GM12875 (cell line): ENCODE measurements at regions not wholly inside any gene's neighbourhood (a gene's known extent, or its start where the extent isn't known, plus 50 kb on each side); places are given as distances from the start of the nearest gene placed in this dataset.

Experiments
- H3K4me3 ChIP-seq: one replicate; pipeline ENCODE4 v1.5.1; 2011; ENCODE audit warnings: low read depth, low read length, control low read depth
- CTCF ChIP-seq: IDR thresholded peaks from 2 replicates; pipeline ENCODE4 v1.5.1; 2011; ENCODE audit warnings: low read depth, mild to moderate bottlenecking, control low read depth, inconsistent platforms, low read length, moderate library complexity, borderline replicate concordance; ENCODE audit not compliant: insufficient read depth

DNA sequence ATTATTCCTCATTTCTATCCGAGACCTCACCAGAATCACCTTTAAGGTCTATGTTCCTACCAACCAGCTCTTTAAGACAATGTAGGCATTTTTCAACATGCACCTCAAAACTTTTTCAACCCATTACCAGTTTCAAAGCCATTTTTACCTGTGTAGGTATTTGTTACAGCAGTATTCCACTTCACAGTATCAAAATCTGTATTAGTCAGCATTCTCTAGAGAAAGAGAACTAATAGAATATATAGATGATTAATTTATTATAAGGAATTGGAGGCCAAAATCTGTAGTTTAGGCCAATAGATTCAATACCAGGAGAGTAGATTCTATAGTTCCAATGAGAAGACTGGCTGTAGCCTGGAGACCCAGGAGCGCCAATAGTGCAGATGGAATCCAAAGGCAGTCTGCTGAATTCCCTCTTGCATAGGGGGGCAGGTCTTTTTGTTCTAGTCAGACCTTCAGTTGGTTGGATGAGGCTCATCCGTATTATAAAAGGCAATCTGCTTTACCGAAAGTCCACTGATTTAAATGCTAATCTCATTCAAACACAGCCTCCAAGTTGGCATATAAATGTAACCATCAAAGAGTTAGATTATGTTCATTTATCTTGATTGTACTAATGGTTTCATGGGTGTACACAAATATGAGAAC is 151.6 kb upstream of the SYT1 start:
- no peak overlapping the region for H3K4me3 ChIP-seq
- no peak for TF ChIP-seq CTCF

DNA sequence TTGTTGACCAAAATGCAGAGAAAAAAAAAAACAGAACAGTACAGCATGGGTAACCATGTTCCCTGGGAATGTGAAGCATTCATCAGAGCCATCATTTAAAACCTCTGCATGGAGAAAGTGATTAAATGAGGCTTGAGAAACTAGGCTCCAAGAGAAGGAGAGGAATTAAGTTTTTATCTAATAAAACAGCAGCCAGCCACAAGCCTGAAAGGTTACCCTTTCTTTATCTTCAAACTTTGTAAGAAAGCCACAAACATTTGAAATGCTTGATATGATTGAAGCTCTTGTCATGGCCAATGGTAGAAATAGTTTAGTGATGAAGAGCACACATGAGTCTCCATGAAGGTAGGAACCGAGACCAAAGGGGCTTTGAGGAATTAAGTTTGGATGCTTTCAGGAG is 144.9 kb upstream of the SYT1 start:
- H3K4me3 ChIP-seq, result no peak overlapping the region
- TF ChIP-seq CTCF, result no peak

GRCh38 chr12:78721906-78722305 is 142.7 kb upstream of the SYT1 start:
- no peak overlapping the region for H3K4me3 ChIP-seq
- no peak for TF ChIP-seq CTCF

- no peak for TF ChIP-seq CTCF
- no peak overlapping the region for H3K4me3 ChIP-seq
Observed at GRCh38 chr12:78725033-78725432, 139.5 kb upstream of the SYT1 start.

- H3K4me3 ChIP-seq, result no peak overlapping the region
- TF ChIP-seq CTCF, result no peak
Observed at GRCh38 chr12:78725951-78726580, 138.5 kb upstream of the SYT1 start.

DNA sequence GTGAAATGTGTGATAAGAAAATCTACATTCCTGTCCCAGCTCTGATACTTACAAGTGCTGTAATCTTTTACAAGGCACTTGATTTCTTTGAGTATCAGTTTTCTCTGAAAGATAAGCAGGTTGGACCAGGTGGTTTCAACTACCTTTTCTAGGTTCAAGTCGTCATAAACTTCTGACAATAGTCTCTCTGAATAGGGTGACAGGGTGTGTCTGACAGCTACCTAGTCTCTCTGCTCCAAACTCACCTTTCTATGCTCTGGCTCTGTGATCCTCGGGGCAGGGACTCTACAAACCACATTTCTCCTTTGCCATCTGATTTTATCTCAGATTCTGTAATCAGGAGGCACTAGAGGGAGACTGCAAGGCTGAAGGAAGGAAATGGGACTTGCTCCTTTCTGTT is 137.7 kb upstream of the SYT1 start:
- no peak overlapping the region for H3K4me3 ChIP-seq
- no peak for TF ChIP-seq CTCF

DNA sequence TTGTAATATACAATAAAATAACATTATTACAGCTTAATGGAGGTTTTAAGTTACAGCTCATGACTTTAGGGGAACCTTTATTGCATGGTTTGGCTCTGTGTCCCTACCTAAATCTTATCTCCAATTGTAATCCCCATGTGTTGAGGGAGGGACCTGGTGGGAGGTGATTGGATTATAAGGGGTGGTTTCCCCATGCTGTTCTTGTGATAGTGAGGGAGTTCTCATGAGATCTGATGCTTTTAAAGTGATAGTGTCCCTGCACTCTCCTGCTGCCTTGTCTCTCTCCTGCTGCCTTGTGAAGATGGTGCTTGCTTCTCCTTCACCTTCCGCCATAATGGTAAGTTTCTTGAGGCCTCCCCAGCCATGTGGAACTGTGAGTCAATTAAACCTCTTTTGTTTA is 132.1 kb upstream of the SYT1 start:
- no peak for TF ChIP-seq CTCF
- no peak overlapping the region for H3K4me3 ChIP-seq
